ENCODE measurements at regions not wholly inside any gene's neighbourhood (a gene's known extent, or its start where the extent isn't known, plus 50 kb on each side); places are given as distances from the start of the nearest gene placed in this dataset.

GRCh38 chr6:50301307-50301706 is 251.6 kb upstream of the DEFB112 start:
- TF ChIP-seq, protein P1, sequence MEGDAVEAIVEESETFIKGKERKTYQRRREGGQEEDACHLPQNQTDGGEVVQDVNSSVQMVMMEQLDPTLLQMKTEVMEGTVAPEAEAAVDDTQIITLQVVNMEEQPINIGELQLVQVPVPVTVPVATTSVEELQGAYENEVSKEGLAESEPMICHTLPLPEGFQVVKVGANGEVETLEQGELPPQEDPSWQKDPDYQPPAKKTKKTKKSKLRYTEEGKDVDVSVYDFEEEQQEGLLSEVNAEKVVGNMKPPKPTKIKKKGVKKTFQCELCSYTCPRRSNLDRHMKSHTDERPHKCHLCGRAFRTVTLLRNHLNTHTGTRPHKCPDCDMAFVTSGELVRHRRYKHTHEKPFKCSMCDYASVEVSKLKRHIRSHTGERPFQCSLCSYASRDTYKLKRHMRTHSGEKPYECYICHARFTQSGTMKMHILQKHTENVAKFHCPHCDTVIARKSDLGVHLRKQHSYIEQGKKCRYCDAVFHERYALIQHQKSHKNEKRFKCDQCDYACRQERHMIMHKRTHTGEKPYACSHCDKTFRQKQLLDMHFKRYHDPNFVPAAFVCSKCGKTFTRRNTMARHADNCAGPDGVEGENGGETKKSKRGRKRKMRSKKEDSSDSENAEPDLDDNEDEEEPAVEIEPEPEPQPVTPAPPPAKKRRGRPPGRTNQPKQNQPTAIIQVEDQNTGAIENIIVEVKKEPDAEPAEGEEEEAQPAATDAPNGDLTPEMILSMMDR (conservative IDR thresholded peaks at IDR 0.05; ENCODE audit: low read length): no peak
- TF ChIP-seq EZH2phosphoT487 (IDR thresholded peaks at IDR 0.05; ENCODE audit: borderline replicate concordance): no peak

Measured in Loucy (cell line).